ENCODE measurements at regions not wholly inside any gene's neighbourhood (a gene's known extent, or its start where the extent isn't known, plus 50 kb on each side); places are given as distances from the start of the nearest gene placed in this dataset.
"Not testable (repeated sequence)": the region's sequence is repeated elsewhere in the genome, so short reads cannot be mapped to it uniquely, and the experiment has no call there.

GRCh38 chr17:70324031-70324430 is 154.7 kb downstream of the KCNJ2 start:
- DNase-seq = no peak

GRCh38 chr17:70327279-70327678 is 157.9 kb downstream of the KCNJ2 start:
- DNase-seq = no peak

GRCh38 chr17:70327723-70328122 is 158.4 kb downstream of the KCNJ2 start:
- peak; percentile 83 for DNase-seq

GRCh38 chr17:70329721-70330120 is 160.4 kb downstream of the KCNJ2 start:
- peak; percentile 76 for DNase-seq

GRCh38 chr17:70331066-70331465 is 161.7 kb downstream of the KCNJ2 start:
- not testable (repeated sequence) for DNase-seq

GRCh38 chr17:70332356-70333210 is 163.3 kb downstream of the KCNJ2 start:
- no peak for DNase-seq

- DNase-seq = no peak
Observed at GRCh38 chr17:70336411-70336810, 167.1 kb downstream of the KCNJ2 start.

- no peak for DNase-seq
Observed at GRCh38 chr17:70338946-70339354, 169.6 kb downstream of the KCNJ2 start.

- DNase-seq = no peak
Observed at GRCh38 chr17:70343114-70343513, 173.8 kb downstream of the KCNJ2 start.

GRCh38 chr17:70344386-70345060 is 175.2 kb downstream of the KCNJ2 start:
- DNase-seq = no peak

- DNase-seq = no peak
Observed at GRCh38 chr17:70345061-70345460, 175.7 kb downstream of the KCNJ2 start.

GRCh38 chr17:70352834-70353233 is 183.5 kb downstream of the KCNJ2 start:
- DNase-seq = no peak

GRCh38 chr17:70353408-70354092 is 184.2 kb downstream of the KCNJ2 start:
- DNase-seq = no peak

GRCh38 chr17:70355185-70355584 is 185.9 kb downstream of the KCNJ2 start:
- no peak for DNase-seq

- no peak for DNase-seq
Observed at GRCh38 chr17:70357190-70357589, 187.9 kb downstream of the KCNJ2 start.

GRCh38 chr17:70365091-70365583 is 195.8 kb downstream of the KCNJ2 start:
- DNase-seq = no peak

- DNase-seq = no peak
Observed at GRCh38 chr17:70366386-70366785, 197.1 kb downstream of the KCNJ2 start.

- DNase-seq = no peak
Observed at GRCh38 chr17:70368011-70368410, 198.7 kb downstream of the KCNJ2 start.

- DNase-seq = no peak
Observed at GRCh38 chr17:70369391-70369790, 200.1 kb downstream of the KCNJ2 start.

GRCh38 chr17:70370816-70371215 is 201.5 kb downstream of the KCNJ2 start:
- no peak for DNase-seq

GRCh38 chr17:70373369-70373768 is 204.0 kb downstream of the KCNJ2 start:
- no peak for DNase-seq

- no peak for DNase-seq
Observed at GRCh38 chr17:70374496-70374895, 205.2 kb downstream of the KCNJ2 start.

- no peak for DNase-seq
Observed at GRCh38 chr17:70375406-70375805, 206.1 kb downstream of the KCNJ2 start.

All from NCI-H2171 (cell line).